ENCODE measurements at regions not wholly inside any gene's neighbourhood (a gene's known extent, or its start where the extent isn't known, plus 50 kb on each side); places are given as distances from the start of the nearest gene placed in this dataset.

DNA sequence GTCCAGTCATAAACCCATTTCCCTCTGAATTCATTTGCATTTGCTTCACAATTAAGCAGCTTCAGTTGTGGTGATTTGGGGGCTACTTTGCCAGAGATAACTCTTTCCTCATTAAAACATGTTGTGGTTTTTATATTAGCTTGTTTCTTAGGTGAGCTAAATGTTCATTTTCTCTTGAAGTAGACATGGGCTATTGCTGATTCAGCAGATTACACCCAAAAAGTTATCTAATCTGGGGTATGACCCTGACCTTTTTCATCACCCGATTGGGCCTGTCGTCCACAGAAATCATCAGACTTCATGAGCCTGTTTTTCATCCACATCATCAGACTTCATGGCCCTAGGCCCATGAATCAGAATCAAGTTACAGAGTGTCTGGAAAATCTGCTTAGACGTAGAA, 97.5 kb upstream of the KLHL25 start:
- TF ChIP-seq POLR2A (IDR thresholded peaks at IDR 0.05; ENCODE audit: low read length) (no peak), GATA1 (IDR thresholded peaks at IDR 0.05; ENCODE audit: low read depth, low read length) (no peak)

All from erythroblast (primary cell).